Eye (tissue), 1 donor: ENCODE measurements at regions not wholly inside any gene's neighbourhood (a gene's known extent, or its start where the extent isn't known, plus 50 kb on each side); places are given as distances from the start of the nearest gene placed in this dataset.
A peak's percentile ranks its signal among the peaks of the same experiment; 100 is the strongest.
"Not testable (repeated sequence)": the region's sequence is repeated elsewhere in the genome, so short reads cannot be mapped to it uniquely, and the experiment has no call there.

Experiments used
- DNase-seq: peaks from one replicate; pipeline ENCODE4 v3.0.0-alpha.2; 2015

DNA sequence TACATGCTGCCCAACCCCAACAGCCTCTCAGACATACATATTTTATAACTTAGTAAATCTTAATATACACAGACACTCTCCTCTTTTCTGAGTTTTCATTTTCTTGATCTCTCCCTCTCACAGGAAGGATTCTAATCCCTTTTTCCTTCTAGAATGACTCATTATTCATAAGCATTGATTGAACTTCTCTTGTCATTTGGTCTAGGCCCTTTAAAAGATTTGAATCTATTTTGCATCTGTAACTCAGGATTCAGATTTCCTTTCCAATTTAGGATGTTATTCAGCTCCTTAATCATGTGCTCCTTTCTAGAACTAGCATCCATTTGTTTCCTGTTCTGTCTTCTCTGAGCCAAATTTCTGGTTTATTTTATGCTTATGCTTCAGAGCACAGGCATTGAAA is 624.5 kb upstream of the SGO1 start:
- DNase-seq = no peak

DNA sequence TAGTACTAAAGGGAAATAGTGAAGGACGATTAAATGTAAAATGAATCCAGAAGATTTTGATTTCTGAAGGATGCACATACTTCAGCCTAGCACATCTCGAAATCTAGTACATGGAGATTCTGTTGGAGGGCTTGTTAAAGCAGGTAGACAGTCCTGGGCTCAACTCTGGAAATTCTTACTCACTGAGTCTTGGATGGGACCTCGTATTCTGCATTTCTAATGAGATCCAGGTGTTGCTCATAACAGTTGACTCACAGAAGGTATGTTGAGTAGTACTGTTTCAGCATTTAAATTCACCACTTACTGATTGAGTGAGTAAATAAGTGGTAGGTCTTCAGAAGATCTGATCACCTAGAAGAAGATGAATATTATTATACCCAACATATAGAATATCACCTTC is 623.4 kb upstream of the SGO1 start:
- DNase-seq = no peak

DNA sequence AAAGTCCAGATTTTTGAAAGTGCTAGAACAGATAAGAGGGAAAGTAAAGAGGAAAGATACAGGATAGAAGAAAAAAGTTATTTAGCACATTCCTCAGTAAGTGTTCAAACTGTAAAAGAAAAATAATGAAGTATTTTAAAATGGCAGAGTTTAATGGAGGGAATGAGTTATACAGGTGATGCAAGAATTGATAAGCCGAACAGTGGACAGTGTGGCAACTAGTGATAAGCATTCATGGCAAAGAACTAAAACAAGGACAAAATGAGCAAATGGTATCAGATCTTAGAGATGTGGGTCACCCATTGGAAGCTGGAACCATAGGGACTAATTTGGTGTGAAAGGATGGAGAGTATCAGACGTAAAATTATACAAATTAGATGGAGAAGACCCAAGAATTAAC is 622.9 kb upstream of the SGO1 start:
- no peak for DNase-seq

DNA sequence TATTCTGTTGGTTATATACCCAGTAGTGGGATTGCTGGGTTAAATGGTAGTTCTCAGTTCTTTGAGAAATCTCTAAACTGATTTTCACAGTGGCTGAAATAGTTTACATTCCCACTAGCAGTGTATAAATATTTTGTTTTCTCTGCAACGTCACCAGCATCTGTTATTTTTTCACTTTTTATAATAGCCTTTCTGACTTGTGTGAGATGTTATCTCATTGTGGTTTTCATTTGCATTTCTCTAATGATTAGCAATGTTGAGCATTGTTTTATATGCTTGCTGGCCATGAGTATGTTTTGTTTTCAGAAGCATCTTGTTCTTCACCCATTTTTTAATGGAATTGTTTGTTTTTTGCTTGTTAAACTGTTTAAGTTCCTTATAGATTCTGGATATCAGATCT is 612.7 kb upstream of the SGO1 start:
- DNase-seq = no peak

DNA sequence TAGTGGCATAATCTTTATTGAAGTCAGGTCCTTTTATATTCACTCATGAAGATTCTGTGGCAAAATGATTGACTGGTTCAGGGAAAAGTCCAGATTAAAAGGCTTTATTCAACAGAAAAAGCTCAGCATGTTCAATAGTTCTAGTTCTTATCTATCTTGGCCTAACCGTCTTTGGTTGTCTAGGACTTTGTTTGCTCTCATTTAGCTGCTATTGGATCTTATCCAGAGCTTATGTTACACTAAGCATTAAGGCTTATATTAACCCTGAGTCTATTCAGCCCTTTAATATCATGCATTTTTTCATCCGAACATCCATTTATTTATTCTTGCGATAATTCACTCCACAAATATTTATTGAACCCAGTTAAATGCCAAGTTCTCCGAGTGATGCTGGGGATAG is 601.0 kb upstream of the SGO1 start:
- DNase-seq = no peak

DNA sequence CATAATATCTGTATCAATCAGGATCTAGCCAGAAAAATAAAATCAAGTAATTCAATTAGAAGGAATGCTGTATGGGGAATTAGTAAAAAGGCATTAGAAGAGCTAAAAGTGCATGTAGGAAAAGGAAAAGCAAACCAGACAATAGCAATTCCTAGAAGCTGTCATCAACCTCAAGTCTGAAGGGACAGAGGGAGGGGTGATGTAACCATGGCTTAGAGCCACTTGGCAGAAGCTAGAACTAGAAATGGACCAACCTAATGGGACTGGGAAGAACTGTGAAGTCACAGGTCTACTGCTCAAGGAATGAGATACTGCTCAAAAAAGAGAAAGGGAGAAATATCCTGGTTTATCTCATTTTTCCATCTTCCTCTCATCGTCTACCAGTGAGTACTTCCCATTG is 590.7 kb upstream of the SGO1 start:
- no peak for DNase-seq

DNA sequence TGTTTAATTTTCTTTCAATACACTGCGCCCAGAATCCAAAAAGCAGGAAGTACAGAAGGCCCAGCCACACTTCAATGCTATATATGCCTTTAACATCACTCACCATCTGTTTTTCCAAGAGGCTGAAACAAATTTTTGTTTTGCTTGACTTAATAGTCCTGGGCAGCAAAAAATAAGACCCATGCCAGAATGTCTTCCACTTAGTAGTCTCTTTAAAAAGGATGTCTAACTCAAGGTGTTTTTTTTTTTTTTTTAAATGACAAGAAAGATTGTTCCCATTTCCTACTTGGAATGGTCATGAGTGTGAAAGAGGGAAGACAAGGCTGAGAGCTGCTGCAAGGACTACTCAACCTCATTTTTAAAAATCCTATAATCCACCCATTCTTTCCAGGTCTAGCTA is 590.3 kb upstream of the SGO1 start:
- DNase-seq = no peak

DNA sequence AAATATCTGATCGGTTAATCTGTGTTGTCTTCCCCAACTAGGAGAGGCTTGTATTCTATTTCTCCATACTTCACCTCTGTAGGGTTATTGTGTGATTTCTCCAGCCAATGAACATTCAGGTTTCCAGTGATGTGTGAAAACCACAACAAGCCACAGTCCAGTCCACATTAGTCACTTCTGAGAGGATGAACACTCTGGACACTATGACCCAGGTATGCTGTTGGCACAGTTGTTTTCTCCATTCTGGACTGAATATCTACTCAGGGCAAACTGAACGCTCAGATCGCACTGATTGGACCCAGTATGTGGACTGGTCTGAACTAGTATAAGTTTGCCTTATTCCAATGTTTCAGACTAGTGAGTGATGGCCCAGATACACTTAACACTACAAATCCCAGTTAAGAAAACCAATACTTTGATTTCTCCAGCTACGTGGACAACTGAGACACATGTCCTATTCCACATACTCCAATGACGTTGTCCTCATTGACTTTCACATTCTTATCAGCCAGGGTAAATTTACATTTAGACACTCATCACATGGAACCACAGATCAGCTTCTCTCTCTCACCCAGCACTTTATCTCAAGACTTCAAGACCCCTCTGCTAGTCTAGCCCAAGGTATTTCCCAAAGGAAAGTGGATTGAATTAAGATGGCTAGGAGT is 587.4 kb upstream of the SGO1 start:
- DNase-seq = no peak

DNA sequence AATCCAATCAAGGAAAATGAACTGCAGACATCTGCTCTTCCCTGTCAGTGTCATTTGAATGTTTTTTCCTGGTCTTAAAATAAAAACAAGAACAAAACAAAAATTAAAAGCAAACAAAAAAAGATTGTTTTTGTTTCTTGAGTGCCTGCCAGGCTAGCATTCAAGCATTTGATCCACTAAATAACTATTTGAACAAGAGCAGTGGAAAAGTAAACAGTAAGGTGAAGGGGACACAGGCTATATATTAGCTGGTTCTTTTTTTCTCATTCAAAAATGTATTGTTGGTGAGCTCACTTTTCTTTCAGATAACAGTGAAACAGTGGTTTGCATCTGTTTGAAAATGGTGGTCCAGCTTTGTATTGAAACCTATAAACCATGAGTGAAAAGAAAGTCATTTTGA is 586.9 kb upstream of the SGO1 start:
- no peak for DNase-seq

DNA sequence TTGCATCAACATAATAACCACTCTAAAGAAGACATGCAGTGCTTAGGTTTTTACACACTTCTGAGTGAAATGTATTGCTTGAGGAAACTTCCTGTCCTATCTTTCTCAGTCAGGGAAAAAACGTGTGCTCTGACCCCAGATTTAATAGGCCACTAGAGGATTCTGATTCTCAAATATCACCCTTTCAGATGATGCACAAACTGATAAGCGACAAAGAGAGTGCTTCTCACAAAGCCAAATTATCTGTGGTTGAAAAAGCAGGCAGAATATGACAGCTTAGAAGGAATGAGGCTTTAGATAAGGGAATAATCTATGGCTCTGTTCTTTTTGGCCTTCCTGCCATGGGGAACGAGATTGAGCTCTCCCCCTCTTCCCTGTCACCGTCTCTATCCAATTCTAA is 583.4 kb upstream of the SGO1 start:
- DNase-seq = peak; percentile 6

DNA sequence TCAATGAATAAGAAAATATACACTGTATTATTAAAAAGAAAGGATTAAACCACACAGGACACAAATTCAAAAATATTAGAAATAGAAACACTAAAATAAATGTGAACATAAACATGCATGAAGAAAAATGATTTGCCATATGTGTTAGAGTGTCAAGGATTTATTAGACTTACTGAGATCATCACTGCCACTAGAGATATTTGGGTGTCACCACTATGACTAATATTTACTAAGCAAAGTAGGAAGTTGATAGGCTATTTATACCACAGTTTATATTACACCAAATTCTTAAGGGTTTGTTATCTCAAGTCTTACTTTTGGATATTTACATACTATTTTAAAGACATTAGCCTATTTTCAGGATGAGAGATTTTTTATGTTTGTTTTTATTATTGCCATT is 575.0 kb upstream of the SGO1 start:
- DNase-seq = no peak

DNA sequence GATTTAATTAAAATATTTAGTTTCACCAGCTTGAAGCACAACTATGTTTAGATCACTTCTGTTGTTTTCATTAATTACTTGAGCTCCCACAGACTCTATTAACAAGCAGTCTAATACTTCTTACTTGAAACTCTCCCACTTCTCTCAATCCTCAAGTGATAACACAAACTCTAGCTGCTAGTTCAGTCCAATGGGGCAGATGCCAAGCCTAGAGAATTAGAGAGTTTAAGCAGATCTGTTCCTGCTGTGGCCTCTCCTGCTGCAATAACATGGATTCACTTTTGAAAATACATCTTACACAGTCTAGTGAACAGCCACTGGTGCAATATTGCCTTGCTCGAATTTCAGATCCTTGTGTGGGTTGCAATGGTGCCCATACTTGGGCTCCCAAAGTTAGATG is 566.4 kb upstream of the SGO1 start:
- DNase-seq = no peak

DNA sequence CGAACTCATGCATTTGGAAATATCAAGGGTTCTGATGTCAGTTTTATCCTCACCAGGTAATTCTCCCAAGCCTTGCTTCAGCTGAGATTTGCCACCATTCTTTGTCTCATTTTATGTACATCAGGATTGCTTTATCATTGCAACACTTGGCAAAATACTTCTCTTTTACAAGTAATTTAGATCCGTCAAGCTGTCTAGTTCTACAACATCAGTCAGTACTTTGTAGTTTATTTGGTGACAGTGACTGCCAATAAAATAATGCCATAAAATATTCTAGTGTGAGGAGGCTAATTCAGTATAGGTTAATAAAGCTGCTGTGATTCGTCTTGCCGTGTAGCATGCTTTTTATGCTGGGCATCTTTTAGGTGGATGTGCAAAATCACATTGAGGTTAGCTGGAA is 565.3 kb upstream of the SGO1 start:
- no peak for DNase-seq

DNA sequence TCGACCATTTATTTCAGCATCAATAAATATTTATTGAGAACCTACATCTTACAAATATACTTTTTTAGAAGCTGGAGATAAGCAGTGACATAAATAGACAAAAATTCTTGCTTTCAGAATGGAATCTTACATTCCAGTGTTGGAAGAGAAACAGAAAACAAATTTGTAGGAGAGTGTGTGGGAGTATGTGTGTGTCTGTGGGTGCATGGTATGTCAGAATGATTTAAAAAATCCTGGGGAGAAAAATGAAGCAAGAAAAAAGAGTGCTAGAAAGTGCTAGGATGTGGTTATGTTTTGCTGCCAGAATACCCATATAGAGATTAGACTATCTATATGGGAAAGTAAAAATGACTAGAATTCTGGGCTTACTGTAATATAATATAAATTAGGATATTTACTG is 561.7 kb upstream of the SGO1 start:
- DNase-seq = no peak

DNA sequence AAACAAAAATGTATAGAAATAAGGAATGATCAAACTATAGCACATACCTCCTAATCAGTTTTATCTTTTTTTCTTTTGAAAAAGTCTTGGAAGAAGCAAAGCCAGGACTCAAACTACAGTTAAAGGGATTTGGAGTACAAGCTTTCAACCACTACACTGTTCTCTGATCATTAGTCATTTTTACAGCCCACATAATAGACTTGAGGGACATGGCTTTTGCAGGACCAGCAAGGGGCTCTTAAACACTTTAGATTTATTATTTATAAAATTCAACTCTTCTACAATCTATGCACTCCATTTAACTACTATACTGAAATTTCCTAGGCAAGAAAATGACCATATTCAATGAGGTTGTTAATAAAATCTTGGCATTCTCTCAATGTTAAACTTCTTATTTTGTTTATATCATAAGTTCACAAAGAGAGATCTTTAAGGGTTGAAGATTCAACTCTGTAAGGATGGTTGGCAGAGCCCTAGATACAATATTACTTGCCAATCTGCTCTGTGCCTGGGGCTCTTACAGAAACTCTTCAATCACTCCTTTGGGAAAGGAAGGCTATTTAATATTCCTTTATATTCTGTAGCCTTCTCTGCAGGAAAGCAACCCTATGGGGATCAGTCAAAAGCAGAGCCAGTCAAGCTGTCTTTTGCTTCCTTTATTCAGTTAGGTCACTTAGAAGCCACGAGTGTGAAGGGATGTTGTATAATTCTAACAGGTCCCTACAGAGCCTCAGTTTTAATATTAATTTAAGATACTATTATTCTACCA is 557.7 kb upstream of the SGO1 start:
- no peak for DNase-seq

DNA sequence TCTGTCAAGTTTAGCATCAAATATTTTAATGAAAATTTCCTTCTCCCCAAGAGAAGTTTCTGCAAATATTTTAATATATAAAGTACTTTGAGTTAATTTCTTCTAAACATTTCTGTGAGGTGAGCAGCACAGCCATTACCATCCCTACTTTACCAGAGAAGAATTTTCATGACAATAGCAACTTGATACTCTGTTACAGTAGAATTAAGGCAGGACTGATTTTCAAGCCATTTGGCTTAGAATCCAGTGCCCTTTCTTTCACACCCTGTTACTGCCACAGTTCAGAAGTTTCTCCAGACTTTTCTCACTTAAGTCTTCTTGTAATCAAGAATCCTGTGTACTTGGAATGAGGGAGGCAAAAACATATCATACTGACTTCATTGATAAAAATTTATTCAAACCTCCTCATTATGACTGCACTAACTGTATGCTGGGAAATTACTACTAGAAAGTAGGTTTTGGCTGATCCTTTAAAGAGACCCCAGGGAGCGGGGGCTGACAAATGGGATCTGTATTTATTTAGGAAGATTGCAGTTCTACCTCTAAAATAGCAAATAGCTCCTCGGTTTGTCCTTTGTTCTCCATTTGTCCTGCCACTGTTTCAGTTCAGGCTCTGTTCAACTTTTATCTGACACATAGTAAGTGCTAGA is 557.0 kb upstream of the SGO1 start:
- DNase-seq = no peak

DNA sequence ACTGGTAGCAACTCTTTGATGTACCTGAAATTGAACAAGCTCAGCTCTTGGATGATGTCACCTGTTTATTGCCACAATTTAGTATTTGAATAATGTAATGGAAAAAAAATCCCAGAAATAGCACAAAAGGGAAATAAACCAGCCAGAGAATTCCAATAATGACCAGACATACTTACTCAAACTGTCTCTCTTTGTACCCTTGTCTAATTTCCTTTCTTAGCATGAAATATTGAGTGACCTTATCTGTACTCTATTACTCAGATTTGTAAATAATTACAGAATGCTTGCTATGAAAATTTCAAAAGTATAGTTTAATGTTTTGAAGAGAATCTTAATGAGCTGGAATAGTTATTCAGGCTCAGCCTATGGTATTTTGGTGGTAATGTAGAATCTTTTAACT is 555.4 kb upstream of the SGO1 start:
- DNase-seq = no peak

DNA sequence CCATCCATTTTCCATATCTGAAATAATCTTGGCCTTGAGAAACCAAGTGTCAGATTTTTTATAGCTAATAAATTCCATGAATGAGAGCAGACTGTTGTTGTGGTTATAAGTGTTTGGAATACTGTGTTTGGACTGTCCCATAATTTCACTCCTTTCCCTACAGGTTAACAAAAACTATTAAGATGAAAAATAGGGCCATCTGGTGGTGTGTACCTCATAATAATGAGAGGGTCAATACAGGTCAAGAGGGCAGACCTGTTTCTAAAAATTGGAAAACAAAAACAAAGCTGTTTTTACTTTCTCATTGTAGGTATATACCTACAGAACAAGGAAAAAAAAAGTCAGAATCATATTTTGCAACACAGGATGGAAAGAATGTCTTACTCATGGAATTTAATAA is 553.8 kb upstream of the SGO1 start:
- DNase-seq = no peak

DNA sequence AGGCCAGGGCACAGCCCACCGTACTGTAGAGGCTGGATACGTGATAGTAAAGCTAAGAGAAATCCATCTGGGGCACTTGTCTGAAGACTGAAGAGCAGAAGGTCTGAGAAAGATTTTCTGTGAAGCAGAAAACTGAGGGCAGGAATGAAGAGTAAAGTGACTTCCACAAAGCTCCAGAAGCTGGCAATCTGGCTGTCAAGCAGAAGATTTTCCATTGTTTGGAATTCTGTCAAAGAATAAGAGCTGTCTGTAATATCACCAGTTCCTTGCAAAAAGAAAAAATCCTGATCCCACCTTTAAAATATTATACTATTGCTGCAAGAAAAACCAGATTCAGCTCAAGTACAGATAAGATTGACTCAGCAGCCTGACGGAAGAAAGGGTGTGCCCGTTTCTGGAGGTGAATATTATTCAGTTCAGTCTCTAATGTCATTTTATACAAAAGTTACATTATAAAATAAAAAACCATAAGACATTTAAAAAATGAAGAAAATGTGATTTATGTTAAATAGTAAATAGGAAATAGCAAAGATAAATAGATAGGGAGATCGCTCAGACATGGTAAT is 550.4 kb upstream of the SGO1 start:
- DNase-seq = no peak

DNA sequence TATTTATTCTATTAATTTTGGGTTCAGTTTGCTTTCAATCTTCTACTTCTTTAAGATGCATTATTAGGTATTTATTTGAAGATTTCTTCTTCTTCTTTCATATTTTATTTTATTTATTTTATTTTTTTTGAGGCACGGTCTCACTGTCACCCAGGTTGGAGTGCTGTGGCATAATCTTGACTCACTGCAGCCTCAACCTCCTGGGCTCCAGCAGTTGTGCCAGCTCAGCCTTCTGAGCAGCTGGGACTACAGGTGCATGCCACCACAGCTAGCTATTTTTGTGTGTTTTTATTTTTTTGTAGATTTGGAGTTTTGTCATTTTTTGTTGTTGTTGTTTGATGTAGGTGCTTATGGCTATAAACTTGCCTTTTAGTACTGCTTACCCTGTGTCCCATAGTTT is 543.2 kb upstream of the SGO1 start:
- no peak for DNase-seq

DNA sequence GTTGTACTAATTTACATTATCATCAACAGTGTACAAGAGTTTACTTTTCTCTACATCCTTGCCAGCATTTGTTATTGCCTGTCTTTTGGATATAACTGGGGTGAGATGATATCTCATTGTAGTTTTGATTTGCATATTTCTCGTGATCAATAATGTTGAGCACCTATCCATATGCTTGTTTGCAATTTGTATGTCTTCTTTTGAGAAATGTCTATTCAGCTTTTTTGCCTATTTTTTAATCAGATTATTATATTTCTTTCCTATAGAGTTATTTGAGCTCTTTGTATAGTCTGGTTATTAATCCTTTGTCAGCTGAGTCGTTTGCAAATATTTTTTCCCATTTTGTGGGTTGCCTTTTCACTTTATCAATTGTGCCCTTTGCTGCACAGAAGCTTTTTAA is 540.8 kb upstream of the SGO1 start:
- no peak for DNase-seq

DNA sequence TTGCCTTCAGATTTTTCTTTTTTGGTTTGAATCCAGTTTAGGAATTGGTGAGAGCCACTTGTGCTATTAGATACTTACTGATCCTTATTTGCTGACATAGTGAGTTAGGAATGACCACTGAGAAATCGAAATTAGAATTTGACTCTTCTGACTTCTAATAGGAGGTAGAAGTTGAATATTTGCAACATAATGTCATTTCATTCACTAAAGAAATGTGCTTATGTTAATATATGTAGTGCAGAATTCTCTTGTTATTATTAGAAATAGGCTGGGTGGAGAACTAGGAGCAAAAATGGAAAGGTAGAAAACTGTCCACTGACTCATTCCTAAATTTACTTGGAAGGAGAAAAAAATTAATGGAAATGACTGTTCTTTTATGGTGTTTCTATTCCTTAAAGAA is 538.2 kb upstream of the SGO1 start:
- DNase-seq = no peak

DNA sequence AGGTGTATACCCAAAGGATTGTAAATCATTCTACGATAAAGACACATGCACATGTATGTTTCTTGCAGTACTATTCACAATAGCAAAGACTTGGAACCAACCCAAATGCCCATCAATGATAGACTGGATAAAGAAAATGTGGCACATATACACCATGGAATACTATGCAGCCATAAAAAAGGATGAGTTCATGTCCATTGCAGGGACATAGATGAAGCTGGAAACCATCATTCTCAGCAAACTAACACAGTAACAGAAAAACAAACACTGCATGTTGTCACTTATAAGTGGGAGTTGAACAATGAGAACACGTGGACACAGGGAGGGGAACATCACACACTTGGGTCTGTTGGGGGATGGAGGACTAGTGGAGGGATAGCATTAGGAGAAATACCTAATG is 530.4 kb upstream of the SGO1 start:
- DNase-seq = not testable (repeated sequence)

DNA sequence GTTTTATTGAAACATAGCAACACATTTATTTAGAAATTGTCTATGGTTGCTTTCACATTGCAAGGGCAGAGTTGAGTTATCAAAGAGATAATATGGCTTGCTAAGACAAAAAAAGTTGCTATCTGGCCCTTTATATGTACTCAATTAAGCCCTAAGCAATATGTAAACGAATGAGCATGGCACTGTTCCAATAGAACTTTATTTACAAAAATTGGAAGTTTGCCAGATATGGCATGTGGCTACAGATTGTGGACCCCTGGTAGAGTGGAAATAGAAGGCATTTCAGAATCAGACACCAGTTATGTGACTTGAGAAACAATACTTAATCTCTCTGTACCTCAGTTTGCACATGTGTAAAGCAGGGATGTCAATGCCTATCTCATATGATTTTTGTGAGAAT is 515.6 kb upstream of the SGO1 start:
- peak; percentile 21 for DNase-seq
